Right lobe of liver (tissue), 4 donors: ENCODE measurements at regions not wholly inside any gene's neighbourhood (a gene's known extent, or its start where the extent isn't known, plus 50 kb on each side); places are given as distances from the start of the nearest gene placed in this dataset.

Experiments used
- POLR2A ChIP-seq: fragments of 450-650 bp; IDR thresholded peaks from one replicate; pipeline ENCODE4 v1.6.1; 2017; ENCODE audit warnings: antibody characterized with exemption, mild to moderate bottlenecking
- TF ChIP-seq, protein P1 (sequence below), 4 donors: fragments of 200-600 bp in 3 of 4; fragments of 450-650 bp in 1 of 4; IDR thresholded peaks; one replicate each; pipeline versions ENCODE4 v1.5.1 to v1.8.0; 2016 to 2022; ENCODE audit warnings: antibody characterized with exemption in 4 of 4, mild to moderate bottlenecking in 2 of 4
- donor health status: DM: no; HTN: no; CAD: no.
- donor health status: DM: no; HTN: no; CAD: no.
- donor health status: DM: no; HTN: yes; CAD: no.

GRCh38 chr20:24148372-24148771, 159.8 kb upstream of the GGTLC1 start:
- no peak for TF ChIP-seq POLR2A
- TF ChIP-seq, protein P1, sequence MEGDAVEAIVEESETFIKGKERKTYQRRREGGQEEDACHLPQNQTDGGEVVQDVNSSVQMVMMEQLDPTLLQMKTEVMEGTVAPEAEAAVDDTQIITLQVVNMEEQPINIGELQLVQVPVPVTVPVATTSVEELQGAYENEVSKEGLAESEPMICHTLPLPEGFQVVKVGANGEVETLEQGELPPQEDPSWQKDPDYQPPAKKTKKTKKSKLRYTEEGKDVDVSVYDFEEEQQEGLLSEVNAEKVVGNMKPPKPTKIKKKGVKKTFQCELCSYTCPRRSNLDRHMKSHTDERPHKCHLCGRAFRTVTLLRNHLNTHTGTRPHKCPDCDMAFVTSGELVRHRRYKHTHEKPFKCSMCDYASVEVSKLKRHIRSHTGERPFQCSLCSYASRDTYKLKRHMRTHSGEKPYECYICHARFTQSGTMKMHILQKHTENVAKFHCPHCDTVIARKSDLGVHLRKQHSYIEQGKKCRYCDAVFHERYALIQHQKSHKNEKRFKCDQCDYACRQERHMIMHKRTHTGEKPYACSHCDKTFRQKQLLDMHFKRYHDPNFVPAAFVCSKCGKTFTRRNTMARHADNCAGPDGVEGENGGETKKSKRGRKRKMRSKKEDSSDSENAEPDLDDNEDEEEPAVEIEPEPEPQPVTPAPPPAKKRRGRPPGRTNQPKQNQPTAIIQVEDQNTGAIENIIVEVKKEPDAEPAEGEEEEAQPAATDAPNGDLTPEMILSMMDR (IDR thresholded peaks at IDR 0.05): no peak
